Mesendoderm (in vitro differentiated cells): ENCODE measurements at regions not wholly inside any gene's neighbourhood (a gene's known extent, or its start where the extent isn't known, plus 50 kb on each side); places are given as distances from the start of the nearest gene placed in this dataset.

Source experiments
- DNase-seq: peaks from one replicate; pipeline ENCODE4 v3.0.0; 2013
- H2AK5ac ChIP-seq: 2 replicates; pipeline ENCODE4 v1.6.1; 2013; ENCODE audit warnings: low read length, inconsistent platforms
- H2BK120ac ChIP-seq: 2 replicates; pipeline ENCODE4 v1.6.1; 2013; ENCODE audit warnings: low read depth, mild to moderate bottlenecking, low read length, moderate library complexity, mixed read lengths
- H2BK15ac ChIP-seq: replicated peaks from 2 replicates; pipeline ENCODE4 v1.6.1; 2013; ENCODE audit warnings: low read depth, mild to moderate bottlenecking, moderate library complexity
- H2BK5ac ChIP-seq: 2 replicates; pipeline ENCODE4 v1.6.1; 2013; ENCODE audit warnings: low read length, inconsistent platforms
- H3K18ac ChIP-seq: 2 replicates; pipeline ENCODE4 v1.6.1; 2013; ENCODE audit warnings: mild to moderate bottlenecking, low read length, mixed read lengths
- H3K23ac ChIP-seq: one replicate; pipeline ENCODE4 v1.6.1; 2013; ENCODE audit warnings: low read length
- H3K27ac ChIP-seq: 2 replicates; pipeline ENCODE4 v1.5.1; 2013; ENCODE audit warnings: low read depth, mild to moderate bottlenecking, inconsistent platforms, low read length, moderate library complexity
- H3K27me3 ChIP-seq: 2 replicates; pipeline ENCODE4 v1.6.1; 2013; ENCODE audit warnings: low read length, control low read depth, mild to moderate bottlenecking, inconsistent platforms; ENCODE audit not compliant: insufficient read depth, poor library complexity
- H3K36me3 ChIP-seq: 2 replicates; pipeline ENCODE4 v1.6.1; 2013; ENCODE audit warnings: low read length, inconsistent platforms; ENCODE audit not compliant: control insufficient read depth, insufficient read depth
- H3K4ac ChIP-seq: one replicate; pipeline ENCODE4 v1.6.1; 2013; ENCODE audit warnings: low read depth, mild to moderate bottlenecking, low read length, moderate library complexity
- H3K4me1 ChIP-seq: 2 replicates; pipeline ENCODE4 v1.6.1; 2013; ENCODE audit warnings: low read depth, low read length, inconsistent platforms; ENCODE audit not compliant: control insufficient read depth
- H3K4me2 ChIP-seq: 2 replicates; pipeline ENCODE4 v1.6.1; 2013; ENCODE audit warnings: low read length
- H3K4me3 ChIP-seq: 2 replicates; pipeline ENCODE4 v1.5.1; 2013; ENCODE audit warnings: mild to moderate bottlenecking, low read length
- H3K56ac ChIP-seq: one replicate; pipeline ENCODE4 v1.6.1; 2013; ENCODE audit warnings: low read length
- H3K79me1 ChIP-seq: 2 replicates; pipeline ENCODE4 v1.6.1; 2013; ENCODE audit warnings: low read length, inconsistent platforms
- H3K79me2 ChIP-seq: 2 replicates; pipeline ENCODE4 v1.6.1; 2013; ENCODE audit warnings: mild to moderate bottlenecking, low read length; ENCODE audit not compliant: control insufficient read depth, insufficient read depth
- H3K9ac ChIP-seq: 2 replicates; pipeline ENCODE4 v1.6.1; 2013; ENCODE audit warnings: low read length, inconsistent platforms
- H4K5ac ChIP-seq: one replicate; pipeline ENCODE4 v1.6.1; 2013; ENCODE audit warnings: low read length
- H4K8ac ChIP-seq: one replicate; pipeline ENCODE4 v1.6.1; 2013; ENCODE audit warnings: low read depth, mild to moderate bottlenecking, control low read depth, low read length, moderate library complexity
- WGBS: extraction: QIAGEN DNeasy Blood & Tissue Kit; methylation state at CpG from one replicate; pipeline ENCODE4 v1.1.7; 2013; ENCODE audit warnings: low lambda C conversion rate, missing lambda C conversion rate; ENCODE audit not compliant: insufficient coverage; ENCODE audit errors: extremely low coverage; 5-methylcytosine and 5-hydroxymethylcytosine counted together

GRCh38 chr4:1488831-1489638, 82.8 kb upstream of the NKX1-1 start:
- Histone ChIP-seq H2BK5ac (no peak overlapping the region), H3K18ac (no peak overlapping the region), H3K27ac (no peak overlapping the region), H3K4me1 (no peaks in the 10 kb centered on the region), H3K4ac (no peak overlapping the region), H3K4me3 (no peak overlapping the region), H3K23ac (no peak overlapping the region), H2BK120ac (no peak overlapping the region), H3K79me2 (no peaks in the 10 kb centered on the region), H2AK5ac (no peak overlapping the region), H4K5ac (no peak overlapping the region), H3K27me3 (no peaks in the 10 kb centered on the region), H3K79me1 (no peaks in the 10 kb centered on the region), H3K4me2 (no peak overlapping the region), H2BK15ac (no peak overlapping the region), H3K56ac (no peak overlapping the region), H4K8ac (no peak overlapping the region), H3K9ac (no peak overlapping the region), H3K36me3 (no peaks in the 10 kb centered on the region)
- DNase-seq = no peak
- WGBS = no CpG with 5 or more reads among the region's 28 CpGs

DNA sequence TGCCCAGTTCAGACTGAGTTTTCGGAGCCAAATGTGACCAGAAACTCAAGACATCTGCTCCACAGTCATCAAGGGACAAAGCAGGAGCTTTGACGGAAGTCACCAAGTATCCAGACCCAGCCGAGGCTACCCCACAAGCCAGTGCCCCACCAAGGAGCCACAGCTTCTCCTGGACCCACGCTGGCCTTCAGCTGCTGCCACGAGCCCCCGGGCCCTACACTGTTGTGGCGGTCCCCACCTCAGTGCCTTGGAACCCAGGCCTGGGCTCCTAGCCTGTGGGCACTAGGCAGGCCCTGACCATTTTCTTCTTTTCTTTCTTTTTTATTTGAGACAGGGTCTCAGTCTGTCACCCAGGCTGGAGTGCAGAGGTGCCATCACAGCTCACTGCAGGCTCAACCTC, 82.1 kb upstream of the NKX1-1 start:
- no peak overlapping the region for H3K9ac ChIP-seq
- H3K4me2 ChIP-seq = no peak overlapping the region
- no peak overlapping the region for H3K4me3 ChIP-seq
- no peak overlapping the region for H3K27ac ChIP-seq
- no peak for DNase-seq
- H2BK5ac ChIP-seq = no peak overlapping the region
- H3K56ac ChIP-seq = no peak overlapping the region
- H4K8ac ChIP-seq = no peak overlapping the region
- no peak overlapping the region for H3K18ac ChIP-seq
- H3K79me1 ChIP-seq = no peaks in the 10 kb centered on the region
- no peaks in the 10 kb centered on the region for H3K36me3 ChIP-seq
- no peak overlapping the region for H2BK15ac ChIP-seq
- H2AK5ac ChIP-seq = no peak overlapping the region
- no peak overlapping the region for H3K4ac ChIP-seq
- no peaks in the 10 kb centered on the region for H3K4me1 ChIP-seq
- no CpG with 5 or more reads among the region's 7 CpGs for WGBS
- H3K79me2 ChIP-seq = no peaks in the 10 kb centered on the region
- H4K5ac ChIP-seq = no peak overlapping the region
- H3K23ac ChIP-seq = no peak overlapping the region
- H3K27me3 ChIP-seq = no peaks in the 10 kb centered on the region
- H2BK120ac ChIP-seq = no peak overlapping the region

DNA sequence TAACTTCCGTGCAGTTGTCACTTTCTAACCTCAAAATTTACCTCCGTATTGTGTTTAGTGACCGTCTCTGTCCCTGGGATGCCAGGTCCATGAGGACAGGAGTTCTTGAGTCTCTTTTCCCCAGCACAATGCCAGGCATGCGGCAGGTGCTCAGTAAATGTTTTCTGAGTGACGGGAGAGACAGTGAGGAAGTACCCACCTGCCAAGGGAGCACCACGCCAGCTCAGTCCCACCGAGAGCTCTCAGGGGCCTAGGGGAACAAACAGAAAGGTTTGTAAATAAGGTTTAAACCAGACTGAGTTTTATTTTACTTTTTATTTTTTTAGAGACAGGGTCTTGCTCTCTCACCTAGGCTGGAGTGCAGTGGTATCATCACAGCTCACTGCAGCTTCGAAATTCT, 81.5 kb upstream of the NKX1-1 start:
- H3K9ac ChIP-seq = no peak overlapping the region
- no peaks in the 10 kb centered on the region for H3K79me2 ChIP-seq
- H3K4ac ChIP-seq = no peak overlapping the region
- no peak overlapping the region for H3K23ac ChIP-seq
- H3K4me3 ChIP-seq = no peak overlapping the region
- H3K27me3 ChIP-seq = no peaks in the 10 kb centered on the region
- H2BK15ac ChIP-seq = no peak overlapping the region
- no peak overlapping the region for H4K8ac ChIP-seq
- no peak overlapping the region for H3K18ac ChIP-seq
- H2BK120ac ChIP-seq = no peak overlapping the region
- no peak overlapping the region for H3K56ac ChIP-seq
- H2AK5ac ChIP-seq = no peak overlapping the region
- no peaks in the 10 kb centered on the region for H3K79me1 ChIP-seq
- DNase-seq = no peak
- H3K27ac ChIP-seq = no peak overlapping the region
- H3K4me2 ChIP-seq = no peak overlapping the region
- no peak overlapping the region for H4K5ac ChIP-seq
- no CpG with 5 or more reads among the region's 8 CpGs for WGBS
- H3K4me1 ChIP-seq = no peaks in the 10 kb centered on the region
- H2BK5ac ChIP-seq = no peak overlapping the region
- no peaks in the 10 kb centered on the region for H3K36me3 ChIP-seq

- Histone ChIP-seq H2AK5ac (no peak overlapping the region), H3K27me3 (no peaks in the 10 kb centered on the region), H3K79me2 (no peaks in the 10 kb centered on the region), H3K4ac (no peak overlapping the region), H4K5ac (no peak overlapping the region), H3K18ac (no peak overlapping the region), H2BK15ac (no peak overlapping the region), H3K9ac (no peak overlapping the region), H2BK5ac (no peak overlapping the region), H3K79me1 (no peaks in the 10 kb centered on the region), H3K4me1 (no peaks in the 10 kb centered on the region), H2BK120ac (no peak overlapping the region), H4K8ac (no peak overlapping the region), H3K56ac (no peak overlapping the region), H3K23ac (no peak overlapping the region), H3K27ac (no peak overlapping the region), H3K4me3 (no peak overlapping the region), H3K4me2 (no peak overlapping the region), H3K36me3 (no peaks in the 10 kb centered on the region)
- DNase-seq = no peak
- no CpG with 5 or more reads among the region's 9 CpGs for WGBS
Observed at GRCh38 chr4:1487106-1487505, 80.9 kb upstream of the NKX1-1 start.

DNA sequence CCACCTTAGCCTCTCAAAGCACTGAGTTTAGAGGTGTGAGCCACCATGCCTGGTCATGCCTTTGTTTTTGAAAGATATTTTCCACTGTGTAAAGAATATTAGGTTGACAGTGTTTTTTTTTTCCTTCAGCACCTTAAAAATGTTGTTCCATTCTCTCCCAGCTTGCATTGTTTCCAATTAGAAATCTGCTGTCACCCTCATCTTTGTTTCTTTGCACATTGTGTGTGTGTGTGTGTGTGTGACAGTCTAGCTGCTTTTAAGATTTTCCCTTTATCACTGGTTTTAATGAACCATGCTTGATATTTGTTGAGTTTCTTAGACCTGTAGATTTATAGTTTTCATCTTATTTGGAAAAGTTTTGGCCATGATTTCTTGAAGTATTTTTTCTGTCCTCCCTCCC, 79.0 kb upstream of the NKX1-1 start:
- Histone ChIP-seq H3K9ac (no peak overlapping the region), H3K4me3 (no peak overlapping the region), H3K4ac (no peak overlapping the region), H3K27me3 (no peaks in the 10 kb centered on the region), H3K56ac (no peak overlapping the region), H3K27ac (no peak overlapping the region), H3K4me1 (no peaks in the 10 kb centered on the region), H3K79me2 (no peaks in the 10 kb centered on the region), H3K18ac (no peak overlapping the region), H3K4me2 (no peak overlapping the region), H2AK5ac (no peak overlapping the region), H2BK120ac (no peak overlapping the region), H3K36me3 (no peaks in the 10 kb centered on the region), H4K5ac (no peak overlapping the region), H3K23ac (no peak overlapping the region), H4K8ac (no peak overlapping the region), H3K79me1 (no peaks in the 10 kb centered on the region), H2BK5ac (no peak overlapping the region), H2BK15ac (no peak overlapping the region)
- DNase-seq = no peak

DNA sequence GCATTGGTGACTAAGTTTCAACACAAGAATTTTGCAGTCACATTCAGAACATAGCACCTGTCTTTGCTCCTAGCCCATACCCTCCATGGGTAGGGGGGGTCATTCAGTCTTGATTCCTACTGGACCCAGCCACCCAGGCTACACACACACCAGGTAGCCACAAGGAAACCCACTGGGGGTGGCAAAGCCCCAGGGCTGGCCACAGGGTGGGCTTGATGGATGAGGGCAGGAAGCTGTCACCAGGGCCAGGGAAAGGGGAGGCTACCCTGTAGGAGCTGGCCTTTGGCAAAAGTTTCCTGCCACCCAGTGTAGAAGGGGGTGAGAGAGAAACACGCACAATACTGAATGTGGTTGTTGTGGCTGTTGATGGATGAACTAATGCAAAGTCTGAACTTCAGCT, 74.5 kb upstream of the NKX1-1 start:
- Histone ChIP-seq H3K9ac (no peak overlapping the region), H4K8ac (no peak overlapping the region), H3K4me1 (no peaks in the 10 kb centered on the region), H3K23ac (no peak overlapping the region), H3K4ac (no peak overlapping the region), H3K27ac (no peak overlapping the region), H3K56ac (no peak overlapping the region), H3K79me2 (no peaks in the 10 kb centered on the region), H2BK120ac (no peak overlapping the region), H2BK5ac (no peak overlapping the region), H3K36me3 (no peaks in the 10 kb centered on the region), H4K5ac (no peak overlapping the region), H3K4me2 (no peak overlapping the region), H3K27me3 (no peaks in the 10 kb centered on the region), H3K18ac (no peak overlapping the region), H3K4me3 (no peak overlapping the region), H2AK5ac (no peak overlapping the region), H2BK15ac (no peak overlapping the region), H3K79me1 (no peaks in the 10 kb centered on the region)
- no peak for DNase-seq
- no CpG with 5 or more reads among the region's 1 CpG for whole genome bisulfite sequencing
